ENCODE measurements at regions not wholly inside any gene's neighbourhood (a gene's known extent, or its start where the extent isn't known, plus 50 kb on each side); places are given as distances from the start of the nearest gene placed in this dataset.

DNA sequence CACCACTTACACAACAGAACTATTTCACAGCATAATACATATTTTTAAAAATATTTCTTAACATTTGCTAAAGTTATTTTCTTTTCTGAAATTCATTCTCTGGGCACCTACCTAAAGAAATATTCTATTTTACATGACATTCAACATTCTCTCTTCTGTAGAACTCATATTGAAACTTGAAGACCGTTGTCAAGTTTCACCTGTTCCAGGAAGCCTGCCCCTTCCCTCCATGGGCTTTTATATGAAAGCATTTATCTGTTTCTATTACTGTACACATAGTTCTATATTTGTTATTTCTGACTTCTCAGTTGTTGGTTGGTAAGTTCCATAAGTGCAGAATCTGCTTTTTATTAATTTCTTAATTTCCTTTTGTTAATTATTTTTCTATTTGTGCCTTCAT lies 204.3 kb upstream of the ALCAM start:
- Histone ChIP-seq H3K4me1 (no peaks in the 10 kb centered on the region), H3K36me3 (no peaks in the 10 kb centered on the region), H3K9me3 (no peaks in the 10 kb centered on the region), H3K4me3 (no peak overlapping the region), H3K27me3 (no peaks in the 10 kb centered on the region), H3K27ac (no peak overlapping the region)
- DNase-seq: no peak
- intact Hi-C loops (cut with DNase I): no loop called here
- TF ChIP-seq, protein P1, sequence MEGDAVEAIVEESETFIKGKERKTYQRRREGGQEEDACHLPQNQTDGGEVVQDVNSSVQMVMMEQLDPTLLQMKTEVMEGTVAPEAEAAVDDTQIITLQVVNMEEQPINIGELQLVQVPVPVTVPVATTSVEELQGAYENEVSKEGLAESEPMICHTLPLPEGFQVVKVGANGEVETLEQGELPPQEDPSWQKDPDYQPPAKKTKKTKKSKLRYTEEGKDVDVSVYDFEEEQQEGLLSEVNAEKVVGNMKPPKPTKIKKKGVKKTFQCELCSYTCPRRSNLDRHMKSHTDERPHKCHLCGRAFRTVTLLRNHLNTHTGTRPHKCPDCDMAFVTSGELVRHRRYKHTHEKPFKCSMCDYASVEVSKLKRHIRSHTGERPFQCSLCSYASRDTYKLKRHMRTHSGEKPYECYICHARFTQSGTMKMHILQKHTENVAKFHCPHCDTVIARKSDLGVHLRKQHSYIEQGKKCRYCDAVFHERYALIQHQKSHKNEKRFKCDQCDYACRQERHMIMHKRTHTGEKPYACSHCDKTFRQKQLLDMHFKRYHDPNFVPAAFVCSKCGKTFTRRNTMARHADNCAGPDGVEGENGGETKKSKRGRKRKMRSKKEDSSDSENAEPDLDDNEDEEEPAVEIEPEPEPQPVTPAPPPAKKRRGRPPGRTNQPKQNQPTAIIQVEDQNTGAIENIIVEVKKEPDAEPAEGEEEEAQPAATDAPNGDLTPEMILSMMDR (IDR thresholded peaks at IDR 0.05): no peak
- TF ChIP-seq POLR2A (IDR thresholded peaks at IDR 0.05): no peak
- WGBS, 2 donors: 53 to 69% methylated on average over 1 of the region's 1 CpG

DNA sequence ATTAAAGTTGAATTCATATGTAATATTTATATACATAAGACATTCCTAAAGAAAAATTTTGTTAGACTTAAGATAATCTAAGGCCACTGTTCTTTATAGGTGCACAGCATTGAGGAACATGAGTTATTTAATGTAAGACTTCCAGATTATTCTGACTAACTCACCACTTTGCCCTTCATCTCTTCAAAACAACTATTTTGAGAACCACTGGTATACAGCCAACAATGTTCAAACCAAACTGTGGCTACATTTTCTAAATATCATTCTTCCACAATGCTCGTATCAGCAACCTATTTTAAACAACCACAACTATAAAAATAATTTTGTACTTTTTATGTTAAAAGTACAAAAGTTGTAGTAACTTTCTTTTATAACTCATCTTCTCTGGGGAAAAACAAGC lies 199.8 kb upstream of the ALCAM start:
- TF ChIP-seq, protein P1 (IDR thresholded peaks at IDR 0.05): no peak
- no peak for TF ChIP-seq POLR2A (IDR thresholded peaks at IDR 0.05)
- H3K9me3 ChIP-seq: no peaks in the 10 kb centered on the region

DNA sequence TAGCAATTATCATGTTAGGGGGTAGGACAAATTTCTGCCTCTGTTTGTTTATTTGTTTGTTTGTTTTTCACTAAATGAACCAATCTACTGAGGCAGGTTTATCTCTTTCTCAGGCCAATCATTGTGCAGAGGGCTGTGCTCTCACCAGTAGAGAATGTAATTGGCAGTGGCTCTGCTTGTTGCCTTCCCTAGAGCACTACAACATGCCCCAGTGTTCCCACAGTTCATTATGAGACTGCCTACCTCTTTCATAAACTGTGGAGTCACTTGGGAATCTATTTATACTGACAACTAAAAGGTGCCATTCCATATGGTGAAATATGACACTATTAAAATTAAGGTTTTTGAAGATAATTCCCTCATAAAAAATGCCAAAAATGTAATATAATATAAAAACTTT lies 196.3 kb upstream of the ALCAM start:
- H3K27me3 ChIP-seq: no peaks in the 10 kb centered on the region
- intact Hi-C loops (cut with DNase I): no loop called here
- no peaks in the 10 kb centered on the region for H3K36me3 ChIP-seq
- DNase-seq: no peak
- TF ChIP-seq POLR2A (IDR thresholded peaks at IDR 0.05): no peak
- TF ChIP-seq, protein P1 (IDR thresholded peaks at IDR 0.05): no peak
- no peaks in the 10 kb centered on the region for H3K4me1 ChIP-seq
- H3K4me3 ChIP-seq: no peak overlapping the region
- H3K27ac ChIP-seq: no peak overlapping the region
- H3K9me3 ChIP-seq: no peaks in the 10 kb centered on the region

More for the DNA sequence above, 199.8 kb upstream of the ALCAM start:
- 58 to 61% methylated on average over 1 of the region's 1 CpG for WGBS, 2 donors
- intact Hi-C loops (cut with DNase I): no loop called here
- Histone ChIP-seq H3K4me3 (no peak overlapping the region), H3K36me3 (no peaks in the 10 kb centered on the region), H3K4me1 (no peaks in the 10 kb centered on the region), H3K27ac (no peak overlapping the region), H3K27me3 (no peaks in the 10 kb centered on the region)
- DNase-seq: no peak

DNA sequence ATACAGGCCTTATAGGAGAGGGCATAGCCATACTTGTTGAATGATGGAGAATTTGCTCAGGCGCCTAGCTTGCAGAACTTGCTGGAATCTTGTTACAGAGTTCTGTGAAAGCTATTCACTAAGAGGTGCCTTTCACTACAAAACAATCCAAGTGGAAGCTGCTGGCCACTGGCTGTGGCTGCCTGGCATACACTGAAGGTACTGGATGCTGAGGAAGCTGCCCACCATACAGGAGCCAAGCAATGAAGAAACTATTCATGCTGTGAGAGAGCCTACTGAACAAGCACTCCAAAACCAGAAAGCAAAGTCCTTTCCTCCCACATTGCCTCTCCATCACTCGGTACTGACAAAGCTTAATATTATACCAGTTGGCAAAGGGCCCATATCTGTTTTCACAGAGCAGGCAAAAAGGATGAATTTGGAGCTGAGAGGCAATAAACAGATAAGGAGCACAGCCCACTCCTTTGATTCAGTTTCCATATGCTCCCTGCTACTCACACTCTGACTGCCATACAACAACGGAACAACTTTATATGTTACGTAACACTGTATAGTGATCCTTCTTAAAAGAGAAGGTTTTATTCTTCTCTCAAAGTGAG lies 192.6 kb upstream of the ALCAM start:
- H3K9me3 ChIP-seq: no peaks in the 10 kb centered on the region
- intact Hi-C loops (cut with DNase I): no loop called here
- H3K36me3 ChIP-seq: no peaks in the 10 kb centered on the region
- H3K27me3 ChIP-seq: no peaks in the 10 kb centered on the region
- no peak for DNase-seq
- H3K4me3 ChIP-seq: no peak overlapping the region
- no peaks in the 10 kb centered on the region for H3K4me1 ChIP-seq
- TF ChIP-seq, protein P1 (IDR thresholded peaks at IDR 0.05): no peak
- no peak for TF ChIP-seq POLR2A (IDR thresholded peaks at IDR 0.05)
- WGBS, 2 donors: 81 to 85% methylated on average over 4 of the region's 4 CpGs
- no peak overlapping the region for H3K27ac ChIP-seq

DNA sequence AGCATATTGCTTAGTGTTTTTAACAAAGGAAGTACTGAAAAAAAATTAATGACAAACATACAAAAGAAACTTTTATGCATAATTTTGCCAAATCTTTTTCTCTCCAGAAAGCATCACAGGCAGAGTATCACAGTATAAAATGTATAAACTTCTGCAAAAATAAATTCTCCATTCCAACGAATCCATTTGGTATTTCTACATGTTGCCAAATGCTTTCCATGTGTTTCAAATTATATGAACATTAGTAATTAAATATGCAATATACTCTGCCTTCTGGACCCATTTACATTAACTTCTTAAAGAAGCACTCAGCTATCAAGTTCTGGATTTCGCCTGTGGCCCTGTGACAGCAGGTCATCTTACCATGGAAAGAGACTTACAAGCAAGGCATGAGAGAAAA lies 189.1 kb upstream of the ALCAM start:
- TF ChIP-seq POLR2A (IDR thresholded peaks at IDR 0.05): no peak
- TF ChIP-seq, protein P1 (IDR thresholded peaks at IDR 0.05): no peak

More for the DNA sequence above, 189.1 kb upstream of the ALCAM start:
- 66 to 72% methylated on average over 2 of the region's 2 CpGs for WGBS, 2 donors
- Histone ChIP-seq H3K4me1 (no peaks in the 10 kb centered on the region), H3K27me3 (no peaks in the 10 kb centered on the region), H3K27ac (no peak overlapping the region), H3K36me3 (no peaks in the 10 kb centered on the region), H3K4me3 (no peak overlapping the region), H3K9me3 (no peaks in the 10 kb centered on the region)
- intact Hi-C loops (cut with DNase I): no loop called here
- no peak for DNase-seq
